Activated T-cell treated with anti-CD3 and anti-CD28 coated beads for 1 hour (primary cell): ENCODE measurements at regions not wholly inside any gene's neighbourhood (a gene's known extent, or its start where the extent isn't known, plus 50 kb on each side); places are given as distances from the start of the nearest gene placed in this dataset.

Experiments
- DNase-seq: peaks from one replicate; pipeline ENCODE4 v3.0.0-alpha.2; 2020; ENCODE audit warnings: low read depth

DNA sequence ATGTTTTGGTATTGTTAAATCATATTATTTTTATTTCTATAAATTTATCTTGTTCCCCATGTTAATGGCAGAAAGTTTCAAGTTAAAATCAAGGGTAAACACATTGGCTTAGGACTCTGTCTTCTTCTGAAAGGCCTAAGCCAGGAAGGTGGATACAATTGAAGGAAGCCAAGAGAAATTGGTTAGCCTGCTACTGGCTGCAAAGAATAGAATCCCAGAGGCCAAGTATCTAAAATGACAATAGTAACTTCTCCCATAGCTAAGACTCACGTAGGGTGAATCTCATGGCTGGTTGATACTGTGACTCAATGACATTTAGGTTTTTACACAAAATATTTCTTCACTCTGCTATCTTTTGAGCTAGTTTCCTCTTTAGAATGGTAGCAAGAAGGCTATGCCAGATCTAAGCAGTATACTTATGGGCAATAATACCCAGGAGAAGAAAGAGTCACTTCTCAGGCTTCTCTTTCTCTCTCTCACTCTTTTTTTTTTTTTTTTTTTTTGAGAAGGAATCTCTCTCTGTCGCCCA, 621.5 kb upstream of the TBL1XR1 start:
- no peak for DNase-seq

DNA sequence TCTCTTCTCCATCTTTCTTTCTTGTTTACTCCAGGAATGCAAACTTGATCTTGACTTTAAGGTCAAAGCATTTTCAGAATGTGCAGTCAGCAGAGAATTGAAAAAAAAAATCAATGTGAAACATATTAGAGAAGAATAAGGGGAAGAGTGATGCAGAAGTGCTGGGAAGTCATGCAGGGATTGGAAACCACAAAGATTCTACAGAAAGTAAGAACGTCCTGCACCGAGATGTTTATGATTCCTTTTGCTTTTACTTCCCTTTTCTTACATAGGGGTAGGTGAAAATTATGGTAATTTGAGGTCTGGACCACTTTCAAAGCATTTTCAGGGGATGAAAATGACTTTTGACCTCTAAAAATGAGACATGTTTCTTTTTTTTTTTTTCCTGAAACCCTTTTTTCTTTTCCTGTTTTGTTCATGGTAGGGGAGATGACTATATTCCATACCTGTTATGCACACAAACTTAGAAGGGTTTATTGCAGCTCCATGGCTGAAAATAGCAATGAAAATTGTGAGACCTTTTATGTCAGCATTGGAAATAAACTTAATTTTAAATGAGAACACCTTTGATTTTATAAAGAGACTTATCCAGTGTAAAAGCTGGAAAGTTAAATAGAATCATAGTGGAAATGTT, 623.5 kb upstream of the TBL1XR1 start:
- no peak for DNase-seq

DNA sequence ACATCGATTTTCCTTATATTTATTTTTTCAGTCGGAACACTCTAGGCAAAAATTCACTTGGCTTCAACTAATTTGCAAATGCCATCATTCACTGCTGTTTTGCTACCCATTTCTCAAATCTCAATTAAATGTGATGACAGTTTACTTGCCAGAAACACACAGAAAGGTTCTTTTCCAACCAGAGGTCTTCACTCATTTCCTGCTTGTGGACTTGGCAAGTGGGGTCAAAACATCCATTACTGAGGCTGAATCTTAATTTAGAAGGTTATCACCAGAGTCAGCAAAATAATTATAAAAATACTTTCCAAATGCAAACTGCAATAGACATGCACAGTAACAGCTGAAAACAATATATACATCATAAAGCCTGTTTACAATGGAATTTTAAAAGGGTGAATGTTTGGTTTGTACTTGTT, 625.4 kb upstream of the TBL1XR1 start:
- no peak for DNase-seq

DNA sequence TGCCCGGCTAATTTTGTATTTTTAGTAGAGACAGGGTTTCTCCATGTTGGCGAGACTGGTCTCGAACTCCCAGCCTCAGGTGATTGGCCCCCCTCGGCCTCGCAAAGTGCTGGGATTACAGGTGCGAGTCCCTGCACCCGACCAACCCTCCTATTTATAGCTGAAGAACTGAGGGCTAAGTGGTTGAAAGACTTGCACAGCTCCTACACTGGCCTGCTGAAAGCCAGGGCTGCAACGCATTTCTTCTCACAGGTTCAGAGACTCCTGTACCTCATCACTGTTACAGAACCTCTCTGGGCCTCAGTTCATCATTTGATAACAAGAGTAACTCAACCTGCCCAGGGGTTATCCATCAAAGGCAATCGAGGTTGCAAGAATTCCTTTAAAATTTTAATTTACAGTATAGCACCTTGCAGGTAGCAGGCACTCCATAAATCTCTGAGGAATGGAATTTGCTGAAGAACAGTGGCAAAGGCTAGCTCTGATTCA, 626.5 kb upstream of the TBL1XR1 start:
- DNase-seq = no peak

DNA sequence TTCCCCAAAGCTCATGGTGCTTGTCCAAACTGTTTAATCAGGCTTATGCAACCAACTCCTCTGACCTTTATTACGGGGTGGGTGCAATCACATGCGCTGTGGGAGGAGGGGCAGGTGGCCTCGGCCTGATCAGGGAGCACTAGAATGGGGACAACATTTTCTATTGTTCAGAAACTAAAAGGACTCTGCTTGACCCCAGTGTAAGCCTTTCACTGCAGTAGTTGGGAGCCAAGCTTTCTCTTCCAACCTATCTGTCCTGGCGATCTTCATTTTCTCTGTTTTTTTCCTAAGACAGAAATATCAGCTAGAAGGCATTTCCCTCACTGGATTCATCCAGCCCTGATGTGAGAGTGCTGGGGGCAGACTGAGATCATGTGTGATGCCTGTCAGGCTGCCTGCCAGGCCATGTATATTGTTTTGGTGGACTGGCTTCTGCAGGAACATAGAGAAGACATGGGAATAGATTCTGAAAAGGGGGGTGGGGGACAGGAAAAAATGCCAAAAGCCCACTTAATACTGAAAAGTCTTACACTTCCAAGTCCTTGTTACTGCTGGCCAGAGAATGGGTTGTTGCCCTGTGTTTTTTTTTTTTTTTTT, 627.0 kb upstream of the TBL1XR1 start:
- no peak for DNase-seq

DNA sequence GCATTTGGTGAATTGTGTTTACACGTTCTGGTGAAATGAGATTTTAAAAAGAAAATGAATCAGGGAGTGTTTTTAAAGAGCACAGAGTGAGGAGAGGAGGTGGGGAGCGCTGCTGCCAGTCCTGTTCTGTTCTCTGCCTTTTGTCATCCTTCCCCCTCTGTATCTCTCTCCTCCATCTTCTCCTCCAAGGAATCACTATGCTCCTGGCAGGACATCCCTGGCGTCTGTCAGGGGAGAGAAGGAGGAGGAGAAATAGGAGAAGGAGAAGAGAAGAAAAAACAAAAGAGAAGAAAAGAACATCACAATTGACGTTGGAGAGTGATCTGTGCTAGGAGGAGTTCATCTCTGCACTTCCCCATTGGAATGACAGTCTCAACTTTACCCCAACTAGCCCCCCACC, 627.6 kb upstream of the TBL1XR1 start:
- DNase-seq = no peak

DNA sequence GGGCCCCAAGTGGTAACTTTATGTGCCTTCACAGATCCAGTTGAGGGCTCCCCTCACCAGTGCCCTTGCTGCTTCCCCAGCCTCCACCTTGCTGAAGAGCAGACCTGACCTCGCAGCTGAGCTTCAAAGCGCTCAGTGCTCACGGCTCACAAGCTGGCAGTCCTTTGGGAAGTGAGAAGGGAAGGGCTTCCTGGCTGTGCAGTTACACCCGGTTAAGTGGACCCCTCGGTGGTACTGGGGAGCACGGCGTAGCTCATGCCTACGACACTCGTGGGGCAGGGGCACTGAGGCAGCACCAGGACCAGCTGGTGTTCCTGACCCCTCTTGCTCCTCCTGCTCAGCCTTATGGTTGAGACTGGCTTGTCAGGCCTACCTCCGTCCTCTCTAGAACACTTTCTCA, 629.0 kb upstream of the TBL1XR1 start:
- DNase-seq = no peak

DNA sequence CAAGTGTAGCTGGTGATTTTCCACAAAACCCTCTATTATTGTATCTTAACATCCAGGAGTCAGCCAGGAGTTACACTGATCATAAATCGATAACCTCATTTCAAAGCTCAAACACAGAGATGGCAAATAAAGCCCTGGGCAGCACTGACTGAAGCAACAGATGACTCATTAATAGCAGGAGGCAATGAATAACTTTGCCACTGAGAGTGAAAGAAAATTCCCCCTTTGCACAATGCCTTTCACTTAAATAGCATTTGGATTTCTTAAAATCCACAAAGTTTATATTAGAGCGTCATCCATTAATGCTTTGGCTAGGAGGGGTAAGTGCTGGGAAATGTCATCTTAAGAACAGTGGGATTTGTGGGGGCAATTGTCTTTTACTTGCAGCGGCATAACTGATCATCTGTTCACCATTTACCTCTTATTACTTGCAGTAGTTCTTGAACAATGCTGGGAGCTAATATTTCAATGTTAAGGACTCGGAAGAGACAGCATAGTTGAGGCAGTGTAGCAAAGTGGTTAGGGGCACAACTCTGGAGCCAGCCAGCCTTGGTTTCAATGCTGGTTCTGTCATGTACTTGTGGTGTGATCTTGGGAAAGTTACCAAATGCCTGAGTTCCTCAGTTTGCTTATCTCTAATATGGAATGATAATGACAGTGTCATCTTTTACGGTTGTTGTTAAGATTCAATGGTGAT, 630.4 kb upstream of the TBL1XR1 start:
- no peak for DNase-seq

DNA sequence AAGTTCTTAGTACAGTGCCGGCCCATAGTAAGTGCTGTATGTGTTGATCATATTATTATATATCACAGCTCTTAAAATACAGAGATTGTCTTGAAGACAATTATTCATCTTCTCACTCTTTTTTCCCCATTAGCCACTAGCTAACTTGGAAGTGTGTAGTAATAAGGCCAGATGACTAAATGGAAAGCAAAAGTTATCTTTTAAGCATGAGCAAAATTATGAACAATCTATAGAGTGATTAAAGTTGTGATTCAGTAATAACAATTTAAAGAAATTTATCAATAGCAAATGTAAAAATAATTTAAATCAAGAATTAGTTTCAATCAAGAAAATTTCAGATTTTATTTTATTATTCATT, 630.9 kb upstream of the TBL1XR1 start:
- no peak for DNase-seq

DNA sequence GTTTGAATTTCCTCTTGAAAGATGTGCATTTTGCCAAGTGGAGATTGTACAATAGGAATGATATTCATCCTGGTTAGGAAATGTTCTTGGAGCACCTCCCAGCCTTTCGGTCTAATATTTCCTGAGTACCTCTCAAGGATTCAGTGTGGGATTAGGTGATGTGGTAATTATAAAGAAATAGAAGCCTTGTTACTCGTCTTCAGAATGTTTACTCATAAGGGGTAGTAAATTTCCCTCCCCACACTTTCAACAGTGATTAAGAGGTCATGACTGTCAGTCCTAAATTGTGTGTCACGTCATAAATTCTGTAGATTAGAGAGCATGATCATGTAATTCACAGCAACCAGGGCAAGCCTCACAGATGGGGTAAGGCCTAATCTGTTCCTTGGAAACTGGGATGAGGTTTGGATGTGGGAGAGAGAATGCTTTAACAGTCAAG, 633.1 kb upstream of the TBL1XR1 start:
- DNase-seq = no peak

DNA sequence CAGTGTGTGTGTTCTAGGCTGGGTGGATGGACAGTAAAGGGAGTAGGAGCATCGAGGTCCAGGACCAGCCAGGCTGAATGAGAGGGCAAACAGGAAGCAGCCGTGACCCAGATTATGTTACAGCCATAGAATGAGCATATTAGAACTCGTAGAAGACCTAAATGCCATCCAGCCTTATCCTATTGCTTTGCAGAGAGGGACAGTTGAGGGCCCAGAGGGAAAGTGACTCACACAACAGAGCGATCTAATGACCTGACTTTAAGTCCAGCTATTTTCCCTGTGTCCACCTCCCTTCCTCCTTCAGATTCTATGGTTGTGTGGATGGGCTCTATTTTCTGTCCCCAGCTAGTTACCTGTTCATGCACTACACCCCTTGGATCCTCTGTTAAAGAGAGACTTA, 634.1 kb upstream of the TBL1XR1 start:
- no peak for DNase-seq

DNA sequence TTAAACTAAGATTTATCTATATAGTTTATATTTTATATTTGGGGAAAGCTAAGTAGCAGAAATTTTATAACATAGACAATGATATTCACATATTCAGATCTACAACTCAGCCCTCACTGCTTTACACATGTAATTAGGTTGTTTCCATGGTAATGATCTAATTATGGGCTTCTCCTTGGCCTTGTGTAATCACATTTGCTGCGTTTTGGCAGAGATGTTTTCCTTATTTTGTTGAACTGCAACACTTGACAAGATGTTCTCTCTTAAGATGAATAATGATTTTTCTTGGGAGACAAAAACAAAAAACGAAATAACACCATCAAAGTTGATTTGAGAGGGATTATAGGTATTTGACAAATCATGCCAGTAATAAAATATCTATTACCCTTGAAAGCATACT, 635.6 kb upstream of the TBL1XR1 start:
- no peak for DNase-seq

DNA sequence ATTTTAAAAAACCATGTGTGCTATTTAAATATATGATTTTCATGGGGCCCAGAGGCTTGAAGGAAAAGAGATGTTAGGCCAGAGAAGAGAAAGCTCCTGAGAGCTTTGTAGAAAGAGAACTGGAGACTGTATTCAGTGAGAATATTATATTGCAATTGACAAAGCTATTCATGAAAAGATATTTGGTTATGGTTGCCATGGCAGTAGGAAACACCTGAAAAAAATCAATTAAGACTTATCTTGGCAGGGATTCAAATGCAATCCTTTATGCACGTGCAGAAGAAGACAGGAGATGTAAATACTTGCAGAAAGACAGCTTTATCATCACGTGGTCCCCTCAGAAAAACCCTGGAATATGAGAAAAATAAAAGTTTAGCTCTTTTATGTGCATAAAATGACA, 636.0 kb upstream of the TBL1XR1 start:
- no peak for DNase-seq

DNA sequence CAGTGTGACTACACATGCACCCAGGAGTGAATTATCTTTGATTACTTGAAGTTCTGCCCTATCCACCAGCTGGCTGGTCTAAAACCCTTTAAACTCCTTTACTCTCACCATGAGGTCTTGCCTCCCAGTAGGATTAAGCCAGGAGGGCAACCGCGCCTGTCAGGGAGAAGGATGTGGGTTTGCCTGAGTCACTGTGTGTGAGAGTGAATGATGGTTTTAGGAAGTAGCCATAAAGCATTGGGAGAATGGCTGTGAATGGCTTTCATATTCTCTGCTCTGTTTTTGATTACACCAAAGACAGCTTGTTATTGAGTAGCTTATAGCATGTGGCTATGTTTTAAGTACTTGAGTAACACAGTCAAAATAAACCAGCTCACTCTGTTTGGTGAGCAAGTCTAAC, 637.7 kb upstream of the TBL1XR1 start:
- DNase-seq = no peak

DNA sequence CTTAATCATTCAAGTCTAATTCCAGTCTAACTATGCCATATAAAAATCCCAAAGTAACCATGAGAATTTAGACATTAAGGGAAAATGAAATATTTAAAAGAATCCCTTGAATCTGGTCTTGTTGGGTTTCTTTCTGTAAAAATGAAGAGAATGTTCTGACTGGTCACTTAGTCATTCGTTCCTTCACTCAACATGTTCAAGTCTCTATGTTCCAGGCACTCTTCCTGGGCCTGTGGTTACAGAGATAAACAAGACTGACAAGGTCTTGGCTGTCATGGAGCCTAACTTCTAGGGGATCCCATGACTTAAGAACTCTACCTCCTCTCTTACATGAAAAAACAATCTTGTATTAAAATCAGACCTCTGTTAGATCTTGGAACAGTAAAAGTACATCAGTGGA, 638.6 kb upstream of the TBL1XR1 start:
- DNase-seq = no peak

DNA sequence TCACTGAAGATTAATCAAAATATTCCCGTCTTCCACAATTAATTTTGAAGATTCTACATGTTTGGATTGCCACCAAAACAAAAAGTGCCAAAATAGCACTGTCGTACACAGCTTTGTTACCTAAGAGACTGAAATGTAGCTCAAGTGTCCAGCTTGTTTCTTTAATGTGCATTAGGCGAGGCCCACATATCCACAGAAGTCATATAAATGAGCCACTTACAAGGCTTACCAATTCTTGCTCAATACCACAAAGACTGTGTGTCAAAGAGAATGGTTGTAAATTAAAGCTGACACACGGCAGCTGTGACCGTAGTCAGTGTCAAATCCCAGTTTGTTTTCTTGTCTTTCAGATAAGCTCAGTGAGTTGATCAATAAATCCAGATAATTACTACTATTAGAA, 639.4 kb upstream of the TBL1XR1 start:
- no peak for DNase-seq

DNA sequence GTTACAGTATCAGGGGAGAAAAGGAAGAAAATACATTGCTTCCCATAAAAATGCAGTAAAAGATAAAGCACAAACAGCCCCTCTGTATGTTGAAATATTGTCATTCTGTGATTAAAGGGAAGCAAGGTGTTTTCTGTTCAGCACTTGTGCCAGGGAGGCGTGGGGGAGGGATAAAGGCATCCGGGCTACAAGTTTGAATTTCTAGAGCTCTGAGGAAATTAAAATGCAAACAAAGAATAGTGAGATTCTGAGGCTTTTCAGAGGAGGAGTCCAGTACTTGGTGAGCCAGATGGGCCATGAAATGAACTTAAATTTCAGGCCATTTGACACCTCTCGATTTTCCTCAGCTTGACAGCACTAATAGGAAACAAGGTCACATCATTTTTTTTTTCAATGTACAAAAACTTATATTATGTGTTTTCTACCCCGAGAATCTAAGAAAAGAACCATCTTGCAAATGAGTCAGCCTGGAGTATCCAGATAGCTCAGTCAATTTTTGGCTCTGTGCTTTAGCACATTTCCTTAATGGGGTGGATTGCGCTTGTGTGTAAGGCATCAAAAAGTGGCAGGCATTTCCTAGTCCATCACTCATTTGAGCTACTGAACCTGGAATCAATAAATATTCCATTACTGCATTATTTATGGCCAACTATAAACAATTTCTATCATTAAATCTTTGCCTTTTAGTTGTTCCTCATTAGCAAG, 640.8 kb upstream of the TBL1XR1 start:
- no peak for DNase-seq

DNA sequence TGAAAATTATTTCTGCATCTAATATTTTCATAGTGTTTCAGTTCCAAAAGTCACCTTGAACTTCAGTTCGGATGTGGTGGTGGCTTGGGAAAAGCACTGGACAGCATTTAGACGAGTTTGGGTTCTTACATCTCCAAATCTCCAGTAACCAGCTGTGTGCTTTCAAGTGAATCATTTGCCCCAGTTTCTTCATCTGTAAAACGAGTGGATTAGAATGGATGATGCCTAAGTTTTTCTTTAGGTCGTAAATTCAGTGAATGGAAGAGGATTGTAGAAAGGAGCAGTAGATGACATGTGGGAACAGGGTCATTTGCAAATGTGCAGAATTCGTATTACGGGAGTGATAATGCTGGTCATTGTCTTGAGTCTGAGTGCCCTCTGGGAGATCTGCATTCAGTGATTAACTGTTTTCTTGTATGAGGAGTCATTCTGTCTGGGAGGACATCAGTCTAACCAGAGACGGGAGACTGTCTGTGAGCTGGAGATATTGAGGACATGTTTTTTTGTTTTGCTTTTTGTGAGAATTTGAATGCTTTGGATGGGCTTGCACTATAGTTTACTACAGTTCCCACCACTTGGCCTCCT, 641.6 kb upstream of the TBL1XR1 start:
- no peak for DNase-seq

DNA sequence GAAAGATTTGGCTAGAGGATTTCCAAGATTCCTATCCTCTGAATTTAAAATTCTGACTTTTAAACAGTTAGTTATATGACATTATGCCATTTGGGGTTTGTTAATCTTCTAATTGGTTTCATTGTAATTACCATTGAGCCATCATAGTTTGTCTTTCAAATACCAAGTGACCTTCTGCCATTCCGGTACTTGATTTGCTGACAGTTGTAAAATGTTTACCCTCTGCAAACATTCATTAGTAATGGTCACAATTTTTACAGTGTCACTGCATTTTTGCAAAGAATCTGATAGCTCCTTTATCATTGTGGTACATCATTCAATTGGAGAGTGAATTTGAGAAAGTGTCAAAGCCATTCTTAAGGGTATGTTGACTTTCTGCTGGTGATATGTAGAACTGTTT, 645.0 kb upstream of the TBL1XR1 start:
- DNase-seq = no peak

DNA sequence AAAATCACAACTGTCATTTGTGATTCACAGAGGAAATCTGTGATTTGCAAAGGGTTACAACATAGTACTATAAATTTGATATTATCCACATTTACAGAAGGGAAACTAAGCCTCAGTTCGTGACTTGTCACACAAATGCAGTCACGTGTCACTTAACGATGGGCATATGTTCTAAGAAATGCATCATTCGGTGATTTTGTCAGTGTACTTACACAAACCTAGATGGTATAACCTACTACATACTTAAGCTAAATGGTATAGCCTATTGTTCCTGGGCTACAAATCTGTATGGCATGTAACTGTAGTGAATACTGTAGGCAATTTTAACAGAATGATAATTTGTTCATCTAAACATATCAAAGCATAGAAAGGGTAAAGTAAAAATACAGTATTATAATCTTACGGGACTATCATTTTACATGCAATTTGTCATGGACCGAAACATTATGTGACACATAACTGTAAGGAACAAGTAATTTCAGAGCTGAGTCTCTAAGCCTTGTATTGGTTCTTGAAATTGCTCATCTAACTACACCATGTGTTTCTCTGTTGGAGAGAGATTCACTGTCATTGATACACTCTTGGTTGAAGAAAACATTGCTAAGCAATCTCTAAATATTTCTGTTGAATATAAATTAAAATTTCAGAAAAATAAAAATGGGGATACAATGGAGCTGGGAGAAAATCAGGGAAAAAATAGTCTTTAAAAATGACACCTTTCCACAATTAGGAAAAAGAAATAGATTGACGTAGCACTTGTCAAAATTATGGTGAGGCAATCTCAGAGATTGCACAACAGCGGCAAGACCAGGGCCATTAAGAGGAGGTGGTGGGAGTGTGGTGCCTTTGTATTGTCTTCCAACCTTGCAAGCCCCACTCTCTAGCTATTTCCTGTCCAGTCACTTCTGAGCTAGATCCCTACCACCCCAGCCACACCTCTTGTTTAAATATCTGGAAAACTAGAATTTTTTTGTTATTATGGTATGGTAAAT, 645.8 kb upstream of the TBL1XR1 start:
- no peak for DNase-seq
